HG03066 (cell line): ENCODE measurements at regions not wholly inside any gene's neighbourhood (a gene's known extent, or its start where the extent isn't known, plus 50 kb on each side); places are given as distances from the start of the nearest gene placed in this dataset.
"Not testable (repeated sequence)": the region's sequence is repeated elsewhere in the genome, so short reads cannot be mapped to it uniquely, and the experiment has no call there.

Experiments
- ATAC-seq: cut with Tn5 transposase; IDR thresholded peaks from one replicate; pipeline ENCODE4 v1.9.1; 2021; ENCODE audit warnings: low read depth; ENCODE audit not compliant: unreplicated experiment

GRCh38 chr2:47295981-47296635 is 73.0 kb upstream of the EPCAM start:
- no peak for ATAC-seq

- ATAC-seq = no peak
Measured at GRCh38 chr2:47295131-47295980, 73.8 kb upstream of the EPCAM start.

GRCh38 chr2:47293976-47294375 is 75.1 kb upstream of the EPCAM start:
- ATAC-seq = no peak

GRCh38 chr2:47288864-47289263 is 80.2 kb upstream of the EPCAM start:
- ATAC-seq = no peak

GRCh38 chr2:47283659-47284058 is 85.5 kb upstream of the EPCAM start:
- ATAC-seq = no peak

GRCh38 chr2:47282621-47283272 is 86.4 kb upstream of the EPCAM start:
- ATAC-seq = no peak

- ATAC-seq = not testable (repeated sequence)
Measured at GRCh38 chr2:47279525-47279924, 89.6 kb upstream of the EPCAM start.

- ATAC-seq = no peak
Measured at GRCh38 chr2:47277987-47278386, 91.1 kb upstream of the EPCAM start.

- no peak for ATAC-seq
Measured at GRCh38 chr2:47277187-47277586, 91.9 kb upstream of the EPCAM start.

GRCh38 chr2:47276061-47276460 is 93.0 kb upstream of the EPCAM start:
- ATAC-seq = no peak

- no peak for ATAC-seq
Measured at GRCh38 chr2:47274054-47274782, 94.9 kb upstream of the EPCAM start.

- ATAC-seq = no peak
Measured at GRCh38 chr2:47272905-47273758, 96.0 kb upstream of the EPCAM start.

- peak; percentile 65 for ATAC-seq
Measured at GRCh38 chr2:47272031-47272864, 95.9 kb upstream of the CALM2 start.

GRCh38 chr2:47271054-47272000 is 95.0 kb upstream of the CALM2 start:
- no peak for ATAC-seq

GRCh38 chr2:47270421-47270820 is 94.1 kb upstream of the CALM2 start:
- ATAC-seq = no peak

- ATAC-seq = no peak
Measured at GRCh38 chr2:47269316-47270232, 93.3 kb upstream of the CALM2 start.

- no peak for ATAC-seq
Measured at GRCh38 chr2:47267711-47268086, 91.4 kb upstream of the CALM2 start.
